ENCODE measurements at regions not wholly inside any gene's neighbourhood (a gene's known extent, or its start where the extent isn't known, plus 50 kb on each side); places are given as distances from the start of the nearest gene placed in this dataset.

- H3K4me3 ChIP-seq (replicated peaks; ENCODE audit: insufficient read depth, low read length): no peak overlapping the region
- no peak for DNase-seq (ENCODE audit: low read depth in 1 of 2, low spot score in 1 of 2)
These were observed 176.0 kb downstream of the ABHD5 start for GRCh38 chr3:43866529-43867353.

GRCh38 chr3:43867436-43868072 is 176.8 kb downstream of the ABHD5 start:
- Histone ChIP-seq H3K27ac (replicated peaks) (no peak overlapping the region), H3K27me3 (ENCODE audit: insufficient read depth, poor library complexity, severe bottlenecking) (peaks cover 7% of the 10 kb centered on the region), H3K4me3 (replicated peaks; ENCODE audit: insufficient read depth, low read length) (no peak overlapping the region)
- DNase-seq (ENCODE audit: low read depth in 1 of 2, low spot score in 1 of 2): no peak
- TF ChIP-seq REST (IDR thresholded peaks at IDR 0.05; ENCODE audit: insufficient replicate concordance, low read depth): no peak
- no peak for TF ChIP-seq POLR2AphosphoS5 (IDR thresholded peaks at IDR 0.05; ENCODE audit: low read depth)
- no peak for TF ChIP-seq GABPA (IDR thresholded peaks at IDR 0.05; ENCODE audit: low read depth)
- TF ChIP-seq CTCF (IDR thresholded peaks at IDR 0.05; ENCODE audit: insufficient read depth, low read length): no peak

More at GRCh38 chr3:43866529-43867353, 176.0 kb downstream of the ABHD5 start:
- TF ChIP-seq POLR2AphosphoS5 (IDR thresholded peaks at IDR 0.05; ENCODE audit: low read depth): no peak
- no peak for TF ChIP-seq SPI1 (IDR thresholded peaks at IDR 0.05; ENCODE audit: borderline replicate concordance, low read depth)
- no peak for TF ChIP-seq GABPA (IDR thresholded peaks at IDR 0.05; ENCODE audit: low read depth)
- TF ChIP-seq CTCF (IDR thresholded peaks at IDR 0.05; ENCODE audit: insufficient read depth, low read length): no peak
- no peak for TF ChIP-seq REST (IDR thresholded peaks at IDR 0.05; ENCODE audit: insufficient replicate concordance, low read depth)
- H3K27me3 ChIP-seq (ENCODE audit: insufficient read depth, poor library complexity, severe bottlenecking): peaks cover 7% of the 10 kb centered on the region
- H3K27ac ChIP-seq (replicated peaks): no peak overlapping the region

- H3K4me3 ChIP-seq (replicated peaks; ENCODE audit: insufficient read depth, low read length): no peak overlapping the region
- no peak for TF ChIP-seq CTCF (IDR thresholded peaks at IDR 0.05; ENCODE audit: insufficient read depth, low read length)
- no peak for TF ChIP-seq SPI1 (IDR thresholded peaks at IDR 0.05; ENCODE audit: borderline replicate concordance, low read depth)
- TF ChIP-seq POLR2AphosphoS5 (IDR thresholded peaks at IDR 0.05; ENCODE audit: low read depth): no peak
- no peak for TF ChIP-seq REST (IDR thresholded peaks at IDR 0.05; ENCODE audit: insufficient replicate concordance, low read depth)
- TF ChIP-seq GABPA (IDR thresholded peaks at IDR 0.05; ENCODE audit: low read depth): no peak
- no peak for DNase-seq (ENCODE audit: low read depth in 1 of 2, low spot score in 1 of 2)
- H3K27me3 ChIP-seq (ENCODE audit: insufficient read depth, poor library complexity, severe bottlenecking): peaks cover 7% of the 10 kb centered on the region
- no peak overlapping the region for H3K27ac ChIP-seq (replicated peaks)
These were observed 178.8 kb downstream of the ABHD5 start for GRCh38 chr3:43869491-43869890.

Measured in HL-60 (cell line).